Muscle of leg (tissue), 3 donors: ENCODE measurements at regions not wholly inside any gene's neighbourhood (a gene's known extent, or its start where the extent isn't known, plus 50 kb on each side); places are given as distances from the start of the nearest gene placed in this dataset.
"Not testable (repeated sequence)": the region's sequence is repeated elsewhere in the genome, so short reads cannot be mapped to it uniquely, and the experiment has no call there.

Source experiments
- DNase-seq: peaks from one replicate; pipeline ENCODE4 v3.0.0; 2013
- H3K27ac ChIP-seq: one replicate; pipeline ENCODE4 v1.5.1; 2013; ENCODE audit warnings: mild to moderate bottlenecking, low read length, control low read depth
- H3K27me3 ChIP-seq: one replicate; pipeline ENCODE4 v1.6.1; 2013; ENCODE audit warnings: low read length; ENCODE audit not compliant: control insufficient read depth, insufficient read depth
- H3K36me3 ChIP-seq: one replicate; pipeline ENCODE4 v1.6.1; 2013; ENCODE audit warnings: low read length; ENCODE audit not compliant: control insufficient read depth, insufficient read depth
- H3K4me1 ChIP-seq: one replicate; pipeline ENCODE4 v1.6.1; 2013; ENCODE audit warnings: low read length; ENCODE audit not compliant: control insufficient read depth, insufficient read depth
- H3K4me3 ChIP-seq: one replicate; pipeline ENCODE4 v1.5.1; 2013; ENCODE audit warnings: low read length, control low read depth
- H3K9me3 ChIP-seq: replicated peaks from 2 replicates; pipeline ENCODE4 v1.6.1; 2013; ENCODE audit warnings: low read depth, low read length; ENCODE audit not compliant: control insufficient read depth
- WGBS: methylation state at CpG from one replicate; pipeline ENCODE4 v1.1.5; 2013; ENCODE audit warnings: missing lambda C conversion rate; ENCODE audit not compliant: insufficient coverage; 5-methylcytosine and 5-hydroxymethylcytosine counted together

- 67% methylated on average over 1 of the region's 3 CpGs for WGBS
- DNase-seq: no peak
- Histone ChIP-seq H3K9me3 (no peaks in the 10 kb centered on the region), H3K4me1 (no peaks in the 10 kb centered on the region), H3K27ac (no peak overlapping the region), H3K36me3 (no peaks in the 10 kb centered on the region), H3K27me3 (no peaks in the 10 kb centered on the region), H3K4me3 (no peak overlapping the region)
These were observed 309.8 kb downstream of the TAF11L14 start for GRCh38 chr5:17944046-17944445.

DNA sequence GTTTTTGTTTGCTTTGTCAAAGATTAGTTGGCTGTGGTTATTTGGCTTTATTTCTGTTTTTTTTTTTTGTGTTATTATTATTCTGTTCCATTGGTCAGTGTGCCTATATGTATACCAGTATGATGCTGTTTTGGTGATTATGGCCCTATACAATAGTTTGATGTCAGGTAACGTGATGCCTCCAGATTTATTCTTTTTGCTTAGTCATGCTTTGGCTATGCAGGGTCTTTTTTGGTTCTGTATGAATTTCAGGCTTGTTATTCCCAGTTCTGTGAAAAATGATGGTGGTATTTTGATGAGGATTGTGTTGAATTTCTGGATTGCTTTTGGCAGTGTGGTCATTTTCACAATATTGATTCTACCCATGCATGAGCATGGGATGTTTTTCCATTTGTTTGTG lies 312.8 kb downstream of the TAF11L14 start:
- Histone ChIP-seq H3K4me3 (no peak overlapping the region), H3K9me3 (no peaks in the 10 kb centered on the region), H3K27ac (no peak overlapping the region), H3K4me1 (no peaks in the 10 kb centered on the region), H3K27me3 (no peaks in the 10 kb centered on the region), H3K36me3 (no peaks in the 10 kb centered on the region)
- WGBS: 43% methylated on average over 1 of the region's 1 CpG
- no peak for DNase-seq

DNA sequence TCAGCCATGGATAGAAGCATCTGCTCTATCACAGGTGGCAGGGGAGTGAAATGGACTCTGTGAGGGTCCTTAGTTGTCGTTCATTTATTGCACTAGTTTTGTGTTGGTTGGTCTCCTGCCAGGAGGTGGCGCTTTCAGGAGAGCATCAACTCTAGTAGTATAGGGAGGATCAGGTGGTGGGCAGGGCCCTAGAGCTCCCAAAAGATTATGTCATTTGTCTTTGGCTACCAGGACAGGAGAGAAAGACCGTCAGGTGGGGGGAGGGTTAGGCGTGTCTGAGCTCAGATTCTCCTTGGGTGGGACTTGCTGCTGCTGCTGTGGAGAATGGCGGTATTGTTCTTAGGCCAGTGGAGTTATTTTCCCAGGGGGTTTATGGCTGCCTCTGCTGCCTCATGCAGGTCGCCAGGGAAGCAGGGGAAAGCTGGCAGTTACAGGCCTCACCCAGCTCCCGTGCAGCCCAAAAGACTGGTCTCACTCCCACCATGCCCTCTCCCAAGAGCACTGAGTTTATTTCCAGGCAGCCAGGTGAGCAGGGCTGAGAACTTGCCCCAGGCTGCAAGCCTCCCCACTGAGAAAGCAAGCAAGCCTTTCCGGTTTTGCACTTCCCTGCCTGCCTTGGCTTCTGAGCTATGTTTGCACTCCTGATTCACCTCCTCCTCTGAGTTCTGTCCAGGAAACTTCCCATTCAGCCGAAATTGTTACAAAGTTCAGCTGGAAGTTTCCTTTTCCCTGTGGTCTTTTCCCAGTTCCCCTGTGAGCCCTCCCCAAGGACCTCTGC lies 317.3 kb downstream of the TAF11L14 start:
- no peak overlapping the region for H3K4me3 ChIP-seq
- H3K9me3 ChIP-seq: no peaks in the 10 kb centered on the region
- no peak for DNase-seq
- H3K27me3 ChIP-seq: no peaks in the 10 kb centered on the region
- H3K27ac ChIP-seq: no peak overlapping the region
- WGBS: 69% methylated on average over 8 of the region's 9 CpGs
- no peaks in the 10 kb centered on the region for H3K4me1 ChIP-seq
- H3K36me3 ChIP-seq: no peaks in the 10 kb centered on the region

DNA sequence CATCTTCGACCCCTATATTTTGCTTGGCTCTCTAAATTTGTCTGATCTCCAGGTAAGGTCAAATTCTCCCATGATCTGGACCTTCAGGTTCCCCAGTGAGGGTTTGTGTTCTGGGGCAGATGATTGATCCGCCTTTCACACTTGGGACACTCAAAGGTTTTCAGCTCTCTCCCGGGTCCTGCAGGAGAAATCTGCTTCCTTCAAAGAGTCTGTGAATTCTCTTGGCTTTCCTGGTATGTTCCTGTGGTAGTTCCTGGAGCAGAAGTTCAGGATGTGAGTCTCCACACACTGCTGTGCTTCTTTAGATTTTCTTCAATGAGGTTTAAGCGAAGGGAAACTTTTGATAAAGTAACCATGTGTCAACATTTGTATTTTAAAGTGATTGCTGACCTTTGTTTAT lies 318.0 kb downstream of the TAF11L14 start:
- no peaks in the 10 kb centered on the region for H3K4me1 ChIP-seq
- no peak for DNase-seq
- H3K27me3 ChIP-seq: no peaks in the 10 kb centered on the region
- no peaks in the 10 kb centered on the region for H3K36me3 ChIP-seq
- H3K4me3 ChIP-seq: no peak overlapping the region
- H3K9me3 ChIP-seq: no peaks in the 10 kb centered on the region
- no peak overlapping the region for H3K27ac ChIP-seq
- 92% methylated on average over 2 of the region's 4 CpGs for WGBS

DNA sequence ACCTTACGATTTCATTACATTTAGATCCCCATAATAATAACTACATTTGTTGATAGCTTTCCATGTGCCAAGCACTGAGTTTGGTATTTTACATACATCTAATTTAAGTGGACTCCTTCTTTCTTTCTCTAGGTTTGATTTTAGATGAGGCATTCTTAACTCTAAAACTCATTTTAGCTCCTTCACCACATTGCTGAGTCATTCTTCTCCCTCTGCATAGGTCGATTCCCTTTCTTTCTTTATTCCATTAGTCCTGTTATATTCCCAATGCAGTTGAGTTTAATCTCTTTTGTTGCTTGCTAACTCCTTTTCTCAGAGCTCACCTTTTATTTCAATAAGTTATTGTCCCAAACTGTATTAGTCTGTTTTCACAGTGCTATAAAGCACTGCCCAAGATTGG lies 329.8 kb downstream of the TAF11L14 start:
- no peaks in the 10 kb centered on the region for H3K27me3 ChIP-seq
- WGBS: no CpG with 5 or more reads among the region's 2 CpGs
- no peaks in the 10 kb centered on the region for H3K9me3 ChIP-seq
- no peak for DNase-seq
- H3K4me3 ChIP-seq: no peak overlapping the region
- no peak overlapping the region for H3K27ac ChIP-seq
- no peaks in the 10 kb centered on the region for H3K4me1 ChIP-seq
- no peaks in the 10 kb centered on the region for H3K36me3 ChIP-seq

DNA sequence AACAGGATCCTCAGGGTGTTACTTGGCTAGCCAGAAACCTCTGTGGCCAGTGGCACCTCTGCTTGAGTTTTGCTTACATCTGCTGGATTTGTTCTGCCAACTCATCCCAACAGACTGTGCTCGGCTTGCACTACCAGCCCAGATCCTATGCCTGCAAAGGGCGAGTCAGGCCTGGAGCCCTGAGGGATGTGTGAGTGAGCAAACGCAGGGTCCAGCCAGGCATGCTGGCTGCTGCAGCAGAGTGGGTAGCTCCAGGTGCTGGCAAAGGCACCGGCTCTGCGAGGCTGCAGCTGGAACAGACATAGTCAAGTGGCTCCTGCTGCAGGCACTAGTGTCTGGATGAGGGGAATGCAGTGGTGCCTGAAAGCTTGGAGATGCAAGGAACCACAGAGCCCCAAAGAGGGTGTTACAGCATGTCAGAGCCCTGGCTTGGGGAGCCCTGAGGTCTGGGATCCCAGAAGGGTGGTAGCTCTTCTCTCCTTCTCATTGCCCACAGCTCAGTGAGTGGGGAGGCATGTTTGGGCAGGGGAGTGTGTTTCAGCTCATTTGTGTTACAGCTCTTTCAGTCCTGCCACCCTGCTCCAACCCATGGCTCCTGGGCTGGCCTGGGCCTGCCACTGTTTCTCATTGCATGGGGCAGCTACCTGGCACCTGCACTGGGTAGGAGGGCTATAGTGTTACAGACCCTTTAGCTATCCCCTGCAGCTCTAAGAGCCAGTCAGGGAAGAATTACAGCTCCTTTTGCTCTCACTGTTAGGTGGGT lies 332.6 kb downstream of the TAF11L14 start:
- Histone ChIP-seq H3K36me3 (no peaks in the 10 kb centered on the region), H3K27me3 (no peaks in the 10 kb centered on the region), H3K27ac (no peak overlapping the region), H3K4me1 (no peaks in the 10 kb centered on the region), H3K4me3 (no peak overlapping the region), H3K9me3 (no peaks in the 10 kb centered on the region)
- no peak for DNase-seq
- 77% methylated on average over 4 of the region's 5 CpGs for WGBS

DNA sequence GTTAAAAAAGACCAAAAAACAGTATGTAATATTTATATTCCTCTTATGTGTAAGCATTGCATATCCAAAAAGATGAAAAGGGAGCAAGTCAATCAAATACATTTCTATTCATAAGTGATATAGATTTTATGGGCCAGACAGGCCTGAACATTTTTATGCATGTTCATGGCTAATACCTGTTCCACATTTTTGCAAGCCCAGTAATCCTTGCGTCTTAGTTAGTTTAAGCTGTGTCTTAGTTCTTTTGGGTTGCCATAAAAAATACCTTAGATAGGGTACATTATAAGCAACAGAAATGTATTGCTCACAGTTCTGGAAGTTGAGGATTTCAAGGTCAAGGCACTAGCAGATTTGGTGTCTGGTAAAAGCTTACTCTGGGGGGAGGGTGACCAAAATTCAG lies 342.1 kb downstream of the TAF11L14 start:
- DNase-seq: no peak
- H3K27me3 ChIP-seq: no peaks in the 10 kb centered on the region
- H3K4me1 ChIP-seq: no peaks in the 10 kb centered on the region
- no peak overlapping the region for H3K27ac ChIP-seq
- H3K4me3 ChIP-seq: no peak overlapping the region
- WGBS: no CpG with 5 or more reads among the region's 1 CpG
- H3K36me3 ChIP-seq: no peaks in the 10 kb centered on the region
- H3K9me3 ChIP-seq: no peaks in the 10 kb centered on the region

- H3K27me3 ChIP-seq: no peaks in the 10 kb centered on the region
- H3K4me3 ChIP-seq: no peak overlapping the region
- H3K4me1 ChIP-seq: no peaks in the 10 kb centered on the region
- no peak overlapping the region for H3K27ac ChIP-seq
- H3K36me3 ChIP-seq: no peaks in the 10 kb centered on the region
- no peaks in the 10 kb centered on the region for H3K9me3 ChIP-seq
- DNase-seq: no peak
- no CpG with 5 or more reads among the region's 2 CpGs for WGBS
These were observed 344.7 kb downstream of the TAF11L14 start for GRCh38 chr5:17978954-17979353.

DNA sequence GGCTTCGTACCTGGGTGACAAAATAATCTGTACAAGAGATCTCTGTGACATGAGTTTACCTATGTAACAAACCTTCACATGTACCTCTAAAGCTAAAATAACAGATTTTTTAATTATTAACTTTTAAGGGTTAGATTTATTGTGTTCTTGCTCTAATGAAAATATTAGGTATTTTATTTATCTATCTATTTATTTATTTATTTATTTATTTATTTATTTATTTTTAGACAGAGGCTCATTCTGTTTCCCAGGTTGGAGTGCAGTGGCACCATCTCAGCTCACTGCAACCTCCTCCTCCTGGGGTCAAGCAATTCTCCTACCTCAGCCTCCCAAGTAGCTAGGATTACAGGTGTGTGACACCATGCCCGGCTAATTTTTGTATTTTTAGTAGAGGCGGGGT lies 348.4 kb downstream of the TAF11L14 start:
- not testable (repeated sequence) for H3K27me3 ChIP-seq, H3K9me3 ChIP-seq, H3K27ac ChIP-seq, H3K4me3 ChIP-seq, DNase-seq, H3K4me1 ChIP-seq, H3K36me3 ChIP-seq
- 100% methylated on average over 1 of the region's 3 CpGs for WGBS

GRCh38 chr5:17989036-17989435 lies 354.8 kb downstream of the TAF11L14 start:
- H3K27me3 ChIP-seq: no peaks in the 10 kb centered on the region
- no peak for DNase-seq
- H3K36me3 ChIP-seq: no peaks in the 10 kb centered on the region
- no peak overlapping the region for H3K27ac ChIP-seq
- WGBS: 83% methylated on average over 3 of the region's 4 CpGs
- H3K4me3 ChIP-seq: no peak overlapping the region
- H3K4me1 ChIP-seq: no peaks in the 10 kb centered on the region
- no peaks in the 10 kb centered on the region for H3K9me3 ChIP-seq
